Endodermal cell (in vitro differentiated cells): ENCODE measurements at regions not wholly inside any gene's neighbourhood (a gene's known extent, or its start where the extent isn't known, plus 50 kb on each side); places are given as distances from the start of the nearest gene placed in this dataset.

Source experiments
- DNase-seq: peaks from one replicate; pipeline ENCODE4 v3.0.0-alpha.2; 2017
- H3K27ac ChIP-seq: 2 replicates; pipeline ENCODE4 v1.5.1; 2013; ENCODE audit warnings: mild to moderate bottlenecking, low read depth, low read length, moderate library complexity
- H3K27me3 ChIP-seq: 2 replicates; pipeline ENCODE4 v1.6.1; 2013; ENCODE audit warnings: mild to moderate bottlenecking, low read length, moderate library complexity; ENCODE audit not compliant: insufficient read depth, control insufficient read depth, poor library complexity, severe bottlenecking
- H3K36me3 ChIP-seq: 2 replicates; pipeline ENCODE4 v1.7.0; 2013; ENCODE audit warnings: mild to moderate bottlenecking, low read length, moderate library complexity; ENCODE audit not compliant: control insufficient read depth, insufficient read depth
- H3K4me1 ChIP-seq: one replicate; pipeline ENCODE4 v1.7.0; 2013; ENCODE audit warnings: low read length; ENCODE audit not compliant: control insufficient read depth, insufficient read depth
- H3K4me3 ChIP-seq: 2 replicates; pipeline ENCODE4 v1.5.1; 2013; ENCODE audit warnings: mild to moderate bottlenecking, low read length, moderate library complexity
- H3K9ac ChIP-seq: 2 replicates; pipeline ENCODE4 v1.6.1; 2013; ENCODE audit warnings: mild to moderate bottlenecking, low read length, moderate library complexity; ENCODE audit not compliant: poor library complexity, severe bottlenecking; ENCODE audit errors: extremely low read depth
- H3K9me3 ChIP-seq: 2 replicates; pipeline ENCODE4 v1.6.1; 2013; ENCODE audit warnings: mild to moderate bottlenecking, low read length, moderate library complexity; ENCODE audit not compliant: control insufficient read depth
- H3K27ac Mint-ChIP-seq: 2 replicates; pipeline ENCODE4 v1.8.0; 2020; ENCODE audit warnings: mixed read lengths
- H3K27me3 Mint-ChIP-seq: 2 replicates; pipeline ENCODE4 v1.8.0; 2021; ENCODE audit warnings: mild to moderate bottlenecking, mixed read lengths; ENCODE audit not compliant: insufficient read depth
- H3K36me3 Mint-ChIP-seq: 2 replicates; pipeline ENCODE4 v1.8.0; 2020; ENCODE audit warnings: low read depth, mixed read lengths
- H3K4me1 Mint-ChIP-seq: 2 replicates; pipeline ENCODE4 v1.8.0; 2020; ENCODE audit warnings: mixed read lengths
- H3K4me3 Mint-ChIP-seq: 2 replicates; pipeline ENCODE4 v1.8.0; 2020; ENCODE audit warnings: mild to moderate bottlenecking, moderate library complexity, mixed read lengths
- H3K9me3 Mint-ChIP-seq: 2 replicates; pipeline ENCODE4 v1.8.0; 2020; ENCODE audit warnings: mild to moderate bottlenecking, mixed read lengths
- CTCF ChIP-seq: fragments of 200-600 bp; sonication (generic); conservative IDR thresholded peaks from 2 replicates; pipeline ENCODE4 v1.5.0; 2021; ENCODE audit warnings: antibody characterized with exemption, mild to moderate bottlenecking
- WGBS, 2 experiments: methylation state at CpG; one replicate each; pipeline versions ENCODE4 v1.1.5 to v1.1.7; 2013; ENCODE audit warnings: missing lambda C conversion rate in 2 of 2, mixed read lengths in 1 of 2; ENCODE audit not compliant: insufficient coverage in 1 of 2, insufficient read length in 1 of 2; 5-methylcytosine and 5-hydroxymethylcytosine counted together

DNA sequence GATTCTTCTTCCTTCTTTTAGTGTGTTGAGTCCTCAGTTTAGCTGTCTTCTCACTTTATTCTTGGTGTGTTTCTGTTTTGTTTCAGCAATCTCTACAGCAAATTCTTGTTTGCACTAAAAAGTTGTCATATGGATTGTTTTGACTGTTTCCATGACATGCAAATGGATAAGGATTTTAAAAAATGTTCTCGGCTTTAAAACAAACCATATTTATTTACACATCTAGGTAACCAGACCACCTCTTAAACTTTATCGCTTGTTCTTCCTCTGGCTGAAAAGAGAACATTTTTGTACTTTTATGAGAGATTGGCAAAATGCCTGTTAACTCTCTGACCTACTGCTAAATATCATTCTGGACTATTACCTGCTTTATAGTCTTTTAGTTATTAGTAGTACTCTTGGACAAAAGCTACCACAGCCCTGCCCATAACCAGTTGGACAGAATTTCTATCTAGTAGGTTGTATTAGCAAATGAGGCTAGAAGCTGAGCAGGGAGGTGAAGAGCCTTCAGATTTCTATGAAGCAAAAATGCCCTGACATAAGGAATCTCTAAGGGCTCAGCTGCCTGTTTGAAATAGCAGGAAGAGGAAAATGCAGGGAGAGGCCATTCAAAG lies 268.3 kb downstream of the CD109 start:
- 95% methylated on average over 2 of the region's 2 CpGs; no CpG with 5 or more reads in 1 of the 2 experiments for WGBS, 2 experiments
- no peak overlapping the region for H3K27ac ChIP-seq
- H3K4me3 ChIP-seq = no peak overlapping the region
- H3K27me3 Mint-ChIP-seq = no peaks in the 10 kb centered on the region
- no peak overlapping the region for H3K4me3 Mint-ChIP-seq
- no peak overlapping the region for H3K9ac ChIP-seq
- no peaks in the 10 kb centered on the region for H3K9me3 ChIP-seq
- no peak for TF ChIP-seq CTCF
- H3K9me3 Mint-ChIP-seq = no peaks in the 10 kb centered on the region
- no peaks in the 10 kb centered on the region for H3K36me3 ChIP-seq
- H3K4me1 ChIP-seq = no peaks in the 10 kb centered on the region
- no peaks in the 10 kb centered on the region for H3K36me3 Mint-ChIP-seq
- H3K27ac Mint-ChIP-seq = no peak overlapping the region
- H3K27me3 ChIP-seq = no peaks in the 10 kb centered on the region
- H3K4me1 Mint-ChIP-seq = peaks cover 6% of the 10 kb centered on the region
- DNase-seq = no peak

- Histone ChIP-seq H3K9ac (no peak overlapping the region), H3K4me3 (no peak overlapping the region), H3K36me3 (no peaks in the 10 kb centered on the region), H3K27me3 (no peaks in the 10 kb centered on the region), H3K4me1 (no peaks in the 10 kb centered on the region), H3K9me3 (no peaks in the 10 kb centered on the region), H3K27ac (no peak overlapping the region)
- H3K27ac Mint-ChIP-seq = no peak overlapping the region
- no peak overlapping the region for H3K4me3 Mint-ChIP-seq
- no peaks in the 10 kb centered on the region for H3K9me3 Mint-ChIP-seq
- H3K27me3 Mint-ChIP-seq = no peaks in the 10 kb centered on the region
- DNase-seq = no peak
- H3K4me1 Mint-ChIP-seq = peaks cover 6% of the 10 kb centered on the region
- 100% methylated on average over 1 of the region's 3 CpGs; no CpG with 5 or more reads in 1 of the 2 experiments for WGBS, 2 experiments
- no peak for TF ChIP-seq CTCF
- H3K36me3 Mint-ChIP-seq = no peaks in the 10 kb centered on the region
These were observed 266.9 kb downstream of the CD109 start for GRCh38 chr6:73962884-73963283.

DNA sequence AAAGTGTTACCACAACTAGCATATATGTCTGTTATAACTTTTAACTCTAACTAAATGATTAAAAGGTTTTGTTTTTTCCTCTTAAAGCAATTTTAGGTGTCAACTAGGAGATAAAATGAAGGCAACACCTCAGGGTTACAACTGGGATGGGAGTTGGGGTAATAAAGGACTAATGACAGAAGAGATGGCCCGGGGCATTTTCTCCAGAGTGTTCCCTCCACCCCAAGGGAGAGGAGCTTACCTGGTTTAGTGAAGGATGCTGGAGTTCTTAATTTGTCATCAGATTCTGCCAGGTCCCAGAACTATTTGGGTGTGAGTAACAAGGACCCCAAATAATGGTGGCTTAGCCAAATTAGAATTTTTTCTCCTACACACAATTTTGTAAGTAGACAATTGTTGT lies 260.3 kb downstream of the CD109 start:
- DNase-seq = no peak
- H3K4me1 Mint-ChIP-seq = peaks cover 9% of the 10 kb centered on the region
- no peak overlapping the region for H3K27ac Mint-ChIP-seq
- H3K27me3 Mint-ChIP-seq = no peaks in the 10 kb centered on the region
- no peak for TF ChIP-seq CTCF
- H3K9me3 Mint-ChIP-seq = no peaks in the 10 kb centered on the region
- Histone ChIP-seq H3K36me3 (no peaks in the 10 kb centered on the region), H3K4me3 (no peak overlapping the region), H3K9ac (no peak overlapping the region), H3K9me3 (no peaks in the 10 kb centered on the region), H3K4me1 (no peaks in the 10 kb centered on the region), H3K27ac (no peak overlapping the region), H3K27me3 (no peaks in the 10 kb centered on the region)
- WGBS, 2 experiments = 92% methylated on average over 1 of the region's 1 CpG; no CpG with 5 or more reads in 1 of the 2 experiments
- H3K4me3 Mint-ChIP-seq = no peak overlapping the region
- H3K36me3 Mint-ChIP-seq = no peaks in the 10 kb centered on the region
